Activated B cell treated with CpG ODN at 0.5 μM for 24 hours (primary cell): ENCODE measurements at regions not wholly inside any gene's neighbourhood (a gene's known extent, or its start where the extent isn't known, plus 50 kb on each side); places are given as distances from the start of the nearest gene placed in this dataset.

Source experiments
- ATAC-seq: fragments of 200-7000 bp; cut with Tn5 transposase; one replicate; pipeline ENCODE4 v1.10.0; 2021; ENCODE audit warnings: low read depth, mild to moderate bottlenecking, moderate library complexity
- CTCF ChIA-PET: fragments of 350-600 bp; sonication (Branson Sonifier 250); formaldehyde crosslinking; loops from one replicate; lab custom pipeline; 2021; ENCODE audit warnings: antibody characterized with exemption; lab: Charles Lee
- POLR2A ChIA-PET: fragments of 350-600 bp; sonication (Branson Sonifier 250); formaldehyde crosslinking; loops from one replicate; lab custom pipeline; 2021; ENCODE audit warnings: antibody characterized with exemption; lab: Charles Lee
- DNase-seq: peaks from one replicate; pipeline ENCODE4 v3.0.0; 2022
- H3K27ac Mint-ChIP-seq: one replicate; pipeline ENCODE4 v1.8.0; 2020; ENCODE audit warnings: mixed read lengths
- H3K27me3 Mint-ChIP-seq: one replicate; pipeline ENCODE4 v1.8.0; 2021; ENCODE audit warnings: mixed read lengths
- H3K36me3 Mint-ChIP-seq: one replicate; pipeline ENCODE4 v1.8.0; 2021; ENCODE audit warnings: low read depth, mixed read lengths
- H3K4me1 Mint-ChIP-seq: one replicate; pipeline ENCODE4 v1.8.0; 2021; ENCODE audit warnings: mixed read lengths
- H3K4me3 Mint-ChIP-seq: one replicate; pipeline ENCODE4 v1.8.0; 2020; ENCODE audit warnings: mild to moderate bottlenecking, mixed read lengths
- H3K9me3 Mint-ChIP-seq: one replicate; pipeline ENCODE4 v1.8.0; 2020; ENCODE audit warnings: mixed read lengths
- intact Hi-C: fragments of 100-400 bp; cut with micrococcal nuclease; formaldehyde crosslinking; loops from one replicate; pipeline ENCODE4 v1.15.1; 2024
- TF ChIP-seq, protein P1 (sequence below): fragments of 200-600 bp; IDR thresholded peaks from one replicate; pipeline ENCODE4 v1.8.0; 2022; ENCODE audit warnings: antibody characterized with exemption, mild to moderate bottlenecking

GRCh38 chr13:105602956-105603670, 932.3 kb downstream of the EFNB2 start:
- ChIA-PET CTCF (no interaction called here), POLR2A (no interaction called here)
- H3K27me3 Mint-ChIP-seq, result no peaks in the 10 kb centered on the region
- H3K4me1 Mint-ChIP-seq, result no peaks in the 10 kb centered on the region
- H3K9me3 Mint-ChIP-seq, result peaks cover 6% of the 10 kb centered on the region
- DNase-seq, result no peak
- TF ChIP-seq, protein P1, sequence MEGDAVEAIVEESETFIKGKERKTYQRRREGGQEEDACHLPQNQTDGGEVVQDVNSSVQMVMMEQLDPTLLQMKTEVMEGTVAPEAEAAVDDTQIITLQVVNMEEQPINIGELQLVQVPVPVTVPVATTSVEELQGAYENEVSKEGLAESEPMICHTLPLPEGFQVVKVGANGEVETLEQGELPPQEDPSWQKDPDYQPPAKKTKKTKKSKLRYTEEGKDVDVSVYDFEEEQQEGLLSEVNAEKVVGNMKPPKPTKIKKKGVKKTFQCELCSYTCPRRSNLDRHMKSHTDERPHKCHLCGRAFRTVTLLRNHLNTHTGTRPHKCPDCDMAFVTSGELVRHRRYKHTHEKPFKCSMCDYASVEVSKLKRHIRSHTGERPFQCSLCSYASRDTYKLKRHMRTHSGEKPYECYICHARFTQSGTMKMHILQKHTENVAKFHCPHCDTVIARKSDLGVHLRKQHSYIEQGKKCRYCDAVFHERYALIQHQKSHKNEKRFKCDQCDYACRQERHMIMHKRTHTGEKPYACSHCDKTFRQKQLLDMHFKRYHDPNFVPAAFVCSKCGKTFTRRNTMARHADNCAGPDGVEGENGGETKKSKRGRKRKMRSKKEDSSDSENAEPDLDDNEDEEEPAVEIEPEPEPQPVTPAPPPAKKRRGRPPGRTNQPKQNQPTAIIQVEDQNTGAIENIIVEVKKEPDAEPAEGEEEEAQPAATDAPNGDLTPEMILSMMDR, result no peak
- H3K27ac Mint-ChIP-seq, result no peak overlapping the region
- ATAC-seq, result no peak
- intact Hi-C loops, result no loop called here
- no peak overlapping the region for H3K4me3 Mint-ChIP-seq
- no peaks in the 10 kb centered on the region for H3K36me3 Mint-ChIP-seq

- TF ChIP-seq, protein P1, result no peak
- H3K27ac Mint-ChIP-seq, result no peak overlapping the region
- H3K4me3 Mint-ChIP-seq, result no peak overlapping the region
- no peaks in the 10 kb centered on the region for H3K27me3 Mint-ChIP-seq
- no peaks in the 10 kb centered on the region for H3K36me3 Mint-ChIP-seq
- DNase-seq (no peak), ATAC-seq (no peak)
- POLR2A ChIA-PET, result no interaction called here
- H3K9me3 Mint-ChIP-seq, result peaks cover 6% of the 10 kb centered on the region
- CTCF ChIA-PET, result no interaction called here
- H3K4me1 Mint-ChIP-seq, result no peaks in the 10 kb centered on the region
- intact Hi-C loops, result no loop called here
These were observed 935.9 kb downstream of the EFNB2 start for GRCh38 chr13:105599477-105600037.

DNA sequence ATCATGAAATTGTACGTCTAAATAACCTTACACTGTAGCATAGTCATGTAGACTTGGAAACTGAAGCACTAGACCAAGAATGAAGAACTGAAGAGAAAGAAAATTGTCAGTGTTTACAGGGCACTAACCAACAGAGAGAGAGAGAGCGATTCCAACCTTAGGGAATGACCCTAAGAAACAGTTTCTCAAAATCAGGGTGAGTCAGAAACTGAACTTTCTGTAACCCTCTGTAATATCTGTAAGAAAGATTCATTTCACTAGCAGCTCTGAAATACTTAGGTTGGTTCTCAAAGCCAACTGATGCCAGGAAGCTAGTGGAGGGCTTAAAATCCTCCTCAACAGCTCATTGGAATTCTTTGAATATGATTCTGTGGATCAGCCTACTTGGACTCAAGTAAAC, 936.9 kb downstream of the EFNB2 start:
- POLR2A ChIA-PET, result no interaction called here
- Mint-ChIP-seq H3K4me1 (no peaks in the 10 kb centered on the region), H3K27me3 (no peaks in the 10 kb centered on the region), H3K36me3 (no peaks in the 10 kb centered on the region), H3K4me3 (no peak overlapping the region), H3K27ac (no peak overlapping the region), H3K9me3 (peaks cover 6% of the 10 kb centered on the region)
- CTCF ChIA-PET, result no interaction called here
- ATAC-seq, result no peak
- intact Hi-C loops, result no loop called here
- no peak for DNase-seq
- TF ChIP-seq, protein P1, result no peak

GRCh38 chr13:105597573-105597972, 937.9 kb downstream of the EFNB2 start:
- no peaks in the 10 kb centered on the region for H3K4me1 Mint-ChIP-seq
- TF ChIP-seq, protein P1, result no peak
- DNase-seq, result no peak
- ChIA-PET CTCF (no interaction called here), POLR2A (no interaction called here)
- no peak overlapping the region for H3K4me3 Mint-ChIP-seq
- H3K36me3 Mint-ChIP-seq, result no peaks in the 10 kb centered on the region
- no peak for ATAC-seq
- intact Hi-C loops, result no loop called here
- no peaks in the 10 kb centered on the region for H3K27me3 Mint-ChIP-seq
- peaks cover 4% of the 10 kb centered on the region for H3K9me3 Mint-ChIP-seq
- H3K27ac Mint-ChIP-seq, result no peak overlapping the region

DNA sequence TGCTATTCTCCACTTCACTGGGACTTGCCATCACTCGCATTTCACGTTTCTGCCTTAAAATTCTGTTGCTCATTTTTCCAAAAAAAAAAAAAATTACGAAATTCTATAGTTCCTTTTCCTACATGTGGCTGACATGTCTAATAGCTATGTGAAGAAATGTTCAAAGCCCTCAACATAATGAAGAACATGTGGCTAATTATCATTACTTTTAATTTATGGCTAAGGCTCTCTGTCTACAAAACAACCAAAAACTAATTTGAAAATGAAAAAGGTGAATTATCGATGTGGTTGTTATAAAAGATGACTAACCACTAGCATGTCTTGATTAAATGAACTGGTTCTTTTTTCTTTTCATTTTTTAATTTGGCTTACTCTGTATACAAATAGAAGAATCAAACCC, 940.0 kb downstream of the EFNB2 start:
- Mint-ChIP-seq H3K27ac (no peak overlapping the region), H3K4me3 (no peak overlapping the region), H3K4me1 (no peaks in the 10 kb centered on the region), H3K27me3 (no peaks in the 10 kb centered on the region), H3K36me3 (no peaks in the 10 kb centered on the region), H3K9me3 (peaks cover 3% of the 10 kb centered on the region)
- ChIA-PET POLR2A (no interaction called here), CTCF (no interaction called here)
- intact Hi-C loops, result no loop called here
- no peak for ATAC-seq
- DNase-seq, result no peak
- TF ChIP-seq, protein P1, result no peak
